Gastroesophageal sphincter (tissue), 4 donors: ENCODE measurements at regions not wholly inside any gene's neighbourhood (a gene's known extent, or its start where the extent isn't known, plus 50 kb on each side); places are given as distances from the start of the nearest gene placed in this dataset.

Experiments
- ATAC-seq: fragments of 150-250 bp; one replicate; pipeline ENCODE4 v1.9.1; 2016; ENCODE audit warnings: mild to moderate bottlenecking, moderate library complexity
- H3K27ac ChIP-seq, 4 donors: fragments of 200-600 bp; sonication (generic) in 3 of 4; 1 replicate in 3 of 4; 2 replicates in 1 of 4; pipeline ENCODE4 v1.5.1; 2016 to 2019
- H3K27me3 ChIP-seq: fragments of 200-600 bp; sonication (generic); one replicate; pipeline ENCODE4 v1.5.1; 2019
- H3K36me3 ChIP-seq, 2 donors: fragments of 200-600 bp; sonication (generic); one replicate each; pipeline ENCODE4 v1.5.1; 2019; ENCODE audit warnings: control low read depth in 1 of 2
- H3K4me1 ChIP-seq, 3 donors: fragments of 200-600 bp; sonication (generic); 1 replicate in 2 of 3; 2 replicates in 1 of 3; pipeline ENCODE4 v1.5.1; 2016 to 2019; ENCODE audit warnings: control low read depth in 2 of 3
- H3K4me3 ChIP-seq, 2 donors: fragments of 200-600 bp; sonication (generic); one replicate each; pipeline ENCODE4 v1.5.1; 2019; ENCODE audit warnings: mild to moderate bottlenecking in 1 of 2, moderate library complexity in 1 of 2
- H3K9me3 ChIP-seq, 3 donors: fragments of 200-600 bp; sonication (generic); one replicate each; pipeline ENCODE4 v1.5.1; 2017 to 2019; ENCODE audit warnings: control low read depth in 2 of 3
- CTCF ChIP-seq, 4 experiments: fragments of 200-600 bp in 2 of 4; fragments of 450-650 bp in 2 of 4; sonication (generic) in 1 of 4; IDR thresholded peaks; one replicate each; pipeline ENCODE4 v1.5.1; 2017 to 2019; ENCODE audit warnings: antibody characterized with exemption in 4 of 4, mild to moderate bottlenecking in 2 of 4, moderate library complexity in 2 of 4
- EP300 ChIP-seq: sonication (generic); formaldehyde crosslinking; IDR thresholded peaks from one replicate; pipeline ENCODE4 v1.6.1; 2017; ENCODE audit warnings: antibody characterized with exemption, mild to moderate bottlenecking
- POLR2A ChIP-seq, 2 donors: fragments of 450-650 bp; IDR thresholded peaks; one replicate each; pipeline ENCODE4 v1.6.1; 2017; ENCODE audit warnings: antibody characterized with exemption in 2 of 2, mild to moderate bottlenecking in 2 of 2, moderate library complexity in 1 of 2
- POLR2AphosphoS5 ChIP-seq: sonication (generic); formaldehyde crosslinking; IDR thresholded peaks from one replicate; pipeline ENCODE4 v1.6.1; 2017; ENCODE audit warnings: antibody characterized with exemption
- WGBS, 2 donors: methylation state at CpG; one replicate each; pipeline ENCODE4 v1.1.5; 2018; ENCODE audit warnings: low coverage in 1 of 2; 5-methylcytosine and 5-hydroxymethylcytosine counted together

- peaks cover 0 to 11% (median 0%) of the 10 kb centered on the region in 3 donors for H3K4me1 ChIP-seq
- ATAC-seq, result no peak
- no peaks in the 10 kb centered on the region for H3K36me3 ChIP-seq
- 95% methylated on average over 3 of the region's 14 CpGs; no CpG with 5 or more reads in 1 of the 2 donors for WGBS, 2 donors
- peaks cover 0 to under 1% (median 0%) of the 10 kb centered on the region in 3 donors for H3K9me3 ChIP-seq
- peak overlapping the region in 1 of 4 donors; percentile 62 for H3K27ac ChIP-seq
- H3K27me3 ChIP-seq, result peaks cover 4% of the 10 kb centered on the region
- TF ChIP-seq POLR2A (IDR thresholded peaks at IDR 0.05) (no peak), CTCF (IDR thresholded peaks at IDR 0.05) (no peak), EP300 (no peak), POLR2AphosphoS5 (no peak)
- no peak overlapping the region for H3K4me3 ChIP-seq
Measured at GRCh38 chr12:131402781-131403396, 308.0 kb upstream of the SFSWAP start.

GRCh38 chr12:131403676-131404075 lies 307.2 kb upstream of the SFSWAP start:
- 80 to 100% methylated on average over 1 of the region's 6 CpGs for WGBS, 2 donors
- TF ChIP-seq POLR2AphosphoS5 (no peak), CTCF (IDR thresholded peaks at IDR 0.05) (no peak), EP300 (no peak), POLR2A (IDR thresholded peaks at IDR 0.05) (no peak)
- no peak for ATAC-seq
- Histone ChIP-seq H3K27ac (no peak overlapping the region), H3K4me3 (no peak overlapping the region), H3K4me1 (peaks cover 0 to 11% (median 0%) of the 10 kb centered on the region in 3 donors), H3K9me3 (no peaks in the 10 kb centered on the region), H3K36me3 (no peaks in the 10 kb centered on the region), H3K27me3 (peaks cover 4% of the 10 kb centered on the region)

- H3K27me3 ChIP-seq, result peaks cover 4% of the 10 kb centered on the region
- TF ChIP-seq EP300 (no peak), POLR2A (IDR thresholded peaks at IDR 0.05) (no peak), CTCF (IDR thresholded peaks at IDR 0.05) (no peak), POLR2AphosphoS5 (no peak)
- 78 to 92% methylated on average over 2 to 3 of the region's 3 CpGs for WGBS, 2 donors
- no peak for ATAC-seq
- H3K36me3 ChIP-seq, result no peaks in the 10 kb centered on the region
- H3K4me3 ChIP-seq, result no peak overlapping the region
- H3K9me3 ChIP-seq, result no peaks in the 10 kb centered on the region
- peaks cover 0 to 11% (median 0%) of the 10 kb centered on the region in 3 donors for H3K4me1 ChIP-seq
- H3K27ac ChIP-seq, result no peak overlapping the region
Measured at GRCh38 chr12:131404705-131405104, 306.2 kb upstream of the SFSWAP start.

GRCh38 chr12:131407221-131408035 lies 303.5 kb upstream of the SFSWAP start:
- Histone ChIP-seq H3K27me3 (peaks cover 13% of the 10 kb centered on the region), H3K36me3 (no peaks in the 10 kb centered on the region), H3K9me3 (no peaks in the 10 kb centered on the region), H3K4me1 (peaks cover 0 to 6% (median 0%) of the 10 kb centered on the region in 3 donors), H3K27ac (no peak overlapping the region), H3K4me3 (no peak overlapping the region)
- no peak for ATAC-seq
- 47 to 78% methylated on average over 3 of the region's 15 CpGs for WGBS, 2 donors
- no peak for TF ChIP-seq POLR2AphosphoS5
- TF ChIP-seq CTCF (IDR thresholded peaks at IDR 0.05), result no peak
- TF ChIP-seq POLR2A (IDR thresholded peaks at IDR 0.05), result no peak
- TF ChIP-seq EP300, result no peak

GRCh38 chr12:131408036-131408365 lies 302.9 kb upstream of the SFSWAP start:
- WGBS, 2 donors, result no CpG with 5 or more reads among the region's 6 CpGs

More at GRCh38 chr12:131408036-131408365, 302.9 kb upstream of the SFSWAP start:
- H3K36me3 ChIP-seq, result no peaks in the 10 kb centered on the region
- ATAC-seq, result no peak
- H3K27ac ChIP-seq, result no peak overlapping the region
- peaks cover 0 to under 1% (median 0%) of the 10 kb centered on the region in 3 donors for H3K4me1 ChIP-seq
- H3K9me3 ChIP-seq, result no peaks in the 10 kb centered on the region
- TF ChIP-seq POLR2A (IDR thresholded peaks at IDR 0.05) (no peak), EP300 (no peak), CTCF (IDR thresholded peaks at IDR 0.05) (no peak), POLR2AphosphoS5 (no peak)
- peaks cover 19% of the 10 kb centered on the region for H3K27me3 ChIP-seq
- no peak overlapping the region for H3K4me3 ChIP-seq
